NCI-H2081 (cell line): ENCODE measurements at regions not wholly inside any gene's neighbourhood (a gene's known extent, or its start where the extent isn't known, plus 50 kb on each side); places are given as distances from the start of the nearest gene placed in this dataset.

Experiments used
- DNase-seq, 2 experiments: peaks; one replicate each; lab custom pipeline; 2025; lab: John Stamatoyannopoulos, UW

DNA sequence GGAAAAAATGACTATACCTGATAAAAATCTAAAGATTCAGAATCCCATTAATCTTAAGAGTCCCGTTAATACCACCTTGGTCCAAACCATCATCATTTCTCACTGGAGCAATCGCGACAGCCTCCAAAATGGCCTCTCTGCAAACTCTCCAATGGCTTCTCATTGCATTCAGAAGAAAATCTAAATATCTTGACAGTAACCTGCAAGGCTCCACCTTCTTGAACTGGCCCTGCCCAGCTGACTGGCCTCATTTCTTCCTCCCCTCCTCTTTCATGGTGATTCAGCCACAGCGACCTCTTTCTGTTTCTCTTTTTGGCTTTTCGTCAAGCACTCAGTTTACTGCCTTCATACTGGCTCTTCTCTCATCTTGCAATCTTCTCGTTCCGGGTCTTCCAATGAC, 56.2 kb upstream of the GPRIN3 start:
- no peak for DNase-seq

DNA sequence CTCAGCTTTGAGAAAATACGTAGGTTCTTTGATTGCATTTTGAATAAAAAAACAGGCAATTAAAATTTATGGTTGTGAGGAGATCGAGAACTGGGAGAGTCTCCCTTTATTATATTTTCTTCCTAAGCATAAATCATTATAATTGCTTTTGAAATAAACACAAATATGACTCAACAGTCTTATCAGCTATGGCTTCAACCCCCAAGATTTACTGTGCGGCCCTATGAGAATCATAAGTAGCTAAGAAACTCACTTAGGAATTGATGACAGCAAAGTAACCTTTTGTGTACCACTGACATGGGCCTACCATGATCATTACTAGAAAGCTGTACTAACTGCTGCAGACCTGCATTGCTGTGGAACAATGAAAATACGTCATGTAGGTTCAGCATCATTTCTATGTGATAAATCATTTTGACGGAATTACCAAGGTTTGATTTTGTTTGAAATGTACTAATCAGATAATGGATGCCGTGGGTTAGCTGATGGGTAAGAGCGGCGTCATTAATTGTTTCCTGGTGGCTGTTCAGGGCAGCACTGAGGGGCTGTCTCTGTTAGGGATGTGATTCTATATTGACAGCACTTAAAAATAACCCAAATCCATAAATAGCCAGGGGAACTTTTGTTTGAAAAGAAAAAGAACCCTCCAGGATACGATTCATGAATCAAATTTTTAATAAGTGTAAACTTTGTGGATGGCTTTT, 51.5 kb upstream of the GPRIN3 start:
- no peak for DNase-seq

DNA sequence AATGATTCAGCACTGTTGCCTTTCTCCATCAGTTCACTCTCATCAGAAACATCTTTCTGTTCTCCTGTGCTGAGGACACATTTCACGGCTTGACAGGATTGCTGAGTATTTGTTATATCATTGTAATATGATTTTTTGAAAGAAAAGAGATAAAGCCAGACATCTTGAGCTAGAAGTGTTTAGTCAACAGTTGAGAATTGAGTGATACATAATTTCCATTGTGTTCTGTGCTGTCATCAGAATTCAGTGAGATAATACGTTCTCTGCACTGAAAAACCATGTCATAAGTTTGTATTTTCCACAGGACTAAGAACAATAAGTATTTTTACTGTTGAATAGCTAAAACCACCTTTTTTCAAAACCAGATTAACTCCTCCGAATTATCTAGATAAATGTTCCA, 50.2 kb upstream of the GPRIN3 start:
- no peak for DNase-seq
